GM12878 (cell line): ENCODE measurements at regions not wholly inside any gene's neighbourhood (a gene's known extent, or its start where the extent isn't known, plus 50 kb on each side); places are given as distances from the start of the nearest gene placed in this dataset.

ENCODE experiments used
- ATAC-seq: fragments of 200-7000 bp; cut with Tn5 transposase; 3 replicates; pipeline ENCODE4 v1.9.1; 2020; ENCODE audit warnings: mild to moderate bottlenecking, moderate library complexity
- BruUV-seq: library from RNA; stranded (reverse); fragments of 400-500 nt; replicated peaks from 2 replicates; lab custom pipeline; 2021; lab: Mats Ljungman, UMichigan
- CTCF ChIA-PET: fragments of 300-600 bp; sonication (Branson Sonifier 250); formaldehyde crosslinking; extraction: SDS; loops from one replicate; lab custom pipeline; 2021; ENCODE audit warnings: inconsistent platforms; lab: Yijun Ruan, JAX
- POLR2A ChIA-PET: fragments of 350-600 bp; formaldehyde crosslinking; extraction: SDS; loops from one replicate; lab custom pipeline; 2021; ENCODE audit warnings: inconsistent platforms; lab: Charles Lee
- RAD21 ChIA-PET: fragments of 300-600 bp; sonication (Branson Sonifier 250); formaldehyde crosslinking; loops from one replicate; lab custom pipeline; 2023; ENCODE audit warnings: antibody characterized with exemption; ENCODE audit not compliant: unreplicated experiment; lab: Charles Lee
- SMC1A ChIA-PET: fragments of 300-600 bp; sonication (Branson Sonifier 250); formaldehyde crosslinking; loops from one replicate; lab custom pipeline; 2023; ENCODE audit not compliant: unreplicated experiment, uncharacterized antibody; lab: Charles Lee
- DNase-seq: peaks from one replicate; pipeline ENCODE4 v3.0.0-alpha.2; 2011; ENCODE audit warnings: low read depth, low spot score
- FAIRE-seq: peaks from 3 replicates; lab custom pipeline; 2011; peaks lifted over from hg19 to GRCh38; lab: Jason Lieb, UNC
- H2AFZ ChIP-seq: 2 replicates; pipeline ENCODE4 v1.6.0; 2011; ENCODE audit warnings: low read depth, low read length, control low read depth; ENCODE audit not compliant: control insufficient read depth
- H3K27ac ChIP-seq: 2 replicates; pipeline ENCODE4 v1.5.1; 2011; ENCODE audit warnings: control low read depth; ENCODE audit not compliant: control insufficient read depth, insufficient read depth
- H3K27me3 ChIP-seq, 2 experiments: replicated peaks in 1 of 2; 2 replicates each; pipeline versions ENCODE4 v1.6.0 to v1.6.1; 2011; ENCODE audit warnings: low read length in 1 of 2; ENCODE audit not compliant: control insufficient read depth in 2 of 2, insufficient read depth in 2 of 2
- H3K36me3 ChIP-seq, 2 experiments: 2 replicates each; pipeline ENCODE4 v1.5.1; 2011; ENCODE audit warnings: low read length in 1 of 2; ENCODE audit not compliant: control insufficient read depth in 2 of 2, insufficient read depth in 2 of 2
- H3K4me1 ChIP-seq: 2 replicates; pipeline ENCODE4 v1.6.1; 2011; ENCODE audit warnings: mild to moderate bottlenecking, low read length, moderate library complexity, mixed read lengths; ENCODE audit not compliant: control insufficient read depth, insufficient read depth
- H3K4me2 ChIP-seq: 2 replicates; pipeline ENCODE4 v1.6.0; 2011; ENCODE audit warnings: control low read depth; ENCODE audit not compliant: control insufficient read depth, insufficient read depth
- H3K4me3 ChIP-seq: fragments of 200-600 bp; sonication (generic); 2 replicates; pipeline ENCODE4 v1.5.1; 2016
- H3K79me2 ChIP-seq: 2 replicates; pipeline ENCODE4 v1.6.0; 2011; ENCODE audit warnings: low read length; ENCODE audit not compliant: control insufficient read depth, insufficient read depth
- H3K9ac ChIP-seq: 2 replicates; pipeline ENCODE4 v1.8.0; 2011; ENCODE audit warnings: low read length, control low read depth, mixed read lengths; ENCODE audit not compliant: control insufficient read depth, insufficient read depth
- H3K9me3 ChIP-seq: replicated peaks from 3 replicates; pipeline ENCODE4 v1.5.1; 2011; ENCODE audit warnings: mild to moderate bottlenecking, low read length; ENCODE audit not compliant: control insufficient read depth, insufficient read depth
- H4K20me1 ChIP-seq: 2 replicates; pipeline ENCODE4 v1.6.0; 2011; ENCODE audit not compliant: control insufficient read depth, insufficient read depth
- CHD4 ChIP-seq: fragments of 200-600 bp; sonication (generic); IDR thresholded peaks from 2 replicates; pipeline ENCODE4 v1.6.1; 2016; ENCODE audit warnings: mild to moderate bottlenecking
- DPF2 ChIP-seq: fragments of 450-650 bp; IDR thresholded peaks from 2 replicates; pipeline ENCODE4 v1.6.1; 2017; ENCODE audit warnings: mild to moderate bottlenecking
- EED ChIP-seq: sonication (generic); IDR thresholded peaks from 2 replicates; pipeline ENCODE4 v1.6.1; 2016; ENCODE audit warnings: antibody characterized with exemption, low read depth
- MEF2A ChIP-seq: IDR thresholded peaks from 2 replicates; pipeline ENCODE4 v1.6.1; 2011; ENCODE audit warnings: low read depth, mild to moderate bottlenecking, low read length, moderate library complexity; ENCODE audit not compliant: insufficient read depth
- NR2F1 ChIP-seq: fragments of 450-650 bp; conservative IDR thresholded peaks from 2 replicates; pipeline ENCODE4 v1.6.1; 2017; ENCODE audit warnings: mild to moderate bottlenecking
- POLR2AphosphoS2 ChIP-seq: IDR thresholded peaks from 2 replicates; pipeline ENCODE4 v1.6.1; 2011; ENCODE audit warnings: low read depth, mild to moderate bottlenecking, low read length, improper control_type of control experiment, moderate library complexity
- POU2F2 ChIP-seq: IDR thresholded peaks from 3 replicates; pipeline ENCODE4 v1.6.1; 2011; ENCODE audit warnings: low read depth, mild to moderate bottlenecking, low read length, borderline replicate concordance
- RFX5 ChIP-seq: IDR thresholded peaks from 2 replicates; pipeline ENCODE4 v1.6.1; 2011; ENCODE audit warnings: low read depth, low read length, improper control_type of control experiment
- SRF ChIP-seq, 2 experiments: IDR thresholded peaks; 2 replicates each; pipeline ENCODE4 v1.6.1; 2011; ENCODE audit warnings: low read depth in 2 of 2, low read length in 2 of 2, mild to moderate bottlenecking in 1 of 2, moderate library complexity in 1 of 2
- ZNF217 ChIP-seq: fragments of 450-650 bp; IDR thresholded peaks from 2 replicates; pipeline ENCODE4 v1.6.1; 2017; ENCODE audit warnings: antibody characterized with exemption, mild to moderate bottlenecking
- WGBS: methylation state at CpG from one replicate; pipeline ENCODE4 v1.1.6; 2016; ENCODE audit warnings: low lambda C conversion rate; ENCODE audit not compliant: insufficient replicate concordance, insufficient coverage; ENCODE audit errors: missing lambda C conversion rate; 5-methylcytosine and 5-hydroxymethylcytosine counted together
- in situ Hi-C: fragments of 300-500 bp; cut with MboI; formaldehyde crosslinking; loops from 9 replicates; pipeline ENCODE4 v1.14.3; 2018; ENCODE audit warnings: mixed read lengths
- intact Hi-C: fragments of 100-400 bp; cut with micrococcal nuclease; formaldehyde crosslinking; loops from one replicate; pipeline ENCODE4 v1.14.2; 2022; ENCODE audit not compliant: unreplicated experiment
- TF ChIP-seq, protein P1 (sequence below): fragments of 450-650 bp; IDR thresholded peaks from 2 replicates; pipeline ENCODE4 v1.6.1; 2014; ENCODE audit warnings: mild to moderate bottlenecking

DNA sequence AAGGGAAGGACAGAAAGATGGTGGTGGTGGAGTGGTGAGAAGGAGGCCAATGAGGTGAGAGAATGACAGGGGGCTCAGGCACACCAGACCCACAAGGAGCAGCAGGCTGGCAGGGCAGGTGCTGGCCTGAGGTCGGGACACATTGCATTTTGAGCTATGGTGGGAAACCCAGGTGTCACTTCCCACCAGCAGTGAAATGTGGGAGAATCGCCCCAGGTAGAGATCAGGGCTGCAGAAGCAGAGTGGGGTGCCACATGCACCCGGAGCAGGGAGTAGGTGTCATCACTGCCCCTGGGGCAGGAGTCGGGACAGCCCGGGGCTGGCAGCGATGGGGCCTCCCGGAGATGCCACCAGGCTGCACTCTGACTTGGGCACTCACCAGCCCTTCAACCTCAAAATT lies 315.8 kb downstream of the BCL11B start:
- TF ChIP-seq RFX5 (no peak), POU2F2 (no peak), SRF (IDR thresholded peaks at IDR 0.05; ENCODE audit: low read depth in 2 of 2, low read length in 2 of 2) (no peak), NR2F1 (no peak), MEF2A (no peak), ZNF217 (no peak), POLR2AphosphoS2 (no peak), EED (no peak), CHD4 (no peak), DPF2 (no peak)
- TF ChIP-seq, protein P1, sequence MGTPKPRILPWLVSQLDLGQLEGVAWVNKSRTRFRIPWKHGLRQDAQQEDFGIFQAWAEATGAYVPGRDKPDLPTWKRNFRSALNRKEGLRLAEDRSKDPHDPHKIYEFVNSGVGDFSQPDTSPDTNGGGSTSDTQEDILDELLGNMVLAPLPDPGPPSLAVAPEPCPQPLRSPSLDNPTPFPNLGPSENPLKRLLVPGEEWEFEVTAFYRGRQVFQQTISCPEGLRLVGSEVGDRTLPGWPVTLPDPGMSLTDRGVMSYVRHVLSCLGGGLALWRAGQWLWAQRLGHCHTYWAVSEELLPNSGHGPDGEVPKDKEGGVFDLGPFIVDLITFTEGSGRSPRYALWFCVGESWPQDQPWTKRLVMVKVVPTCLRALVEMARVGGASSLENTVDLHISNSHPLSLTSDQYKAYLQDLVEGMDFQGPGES = no peak
- Histone ChIP-seq H3K79me2 (no peaks in the 10 kb centered on the region), H3K4me3 (no peak overlapping the region), H3K4me2 (no peak overlapping the region), H3K9me3 (no peaks in the 10 kb centered on the region), H3K9ac (no peak overlapping the region), H3K27ac (no peak overlapping the region), H3K4me1 (no peaks in the 10 kb centered on the region), H2AFZ (no peak overlapping the region), H3K36me3 (no peaks in the 10 kb centered on the region), H4K20me1 (no peaks in the 10 kb centered on the region), H3K27me3 (no peaks in the 10 kb centered on the region)
- DNase-seq = no peak
- CTCF ChIA-PET = no interaction called here
- in situ Hi-C loops = no loop called here
- POLR2A ChIA-PET = no interaction called here
- intact Hi-C loops = no loop called here
- WGBS = 51% methylated on average over 7 of the region's 7 CpGs
- no TSS peak for BruUV-seq
- no peak for FAIRE-seq
- RAD21 ChIA-PET = no interaction called here
- SMC1A ChIA-PET = no interaction called here
- no peak for ATAC-seq
